ENCODE measurements at regions not wholly inside any gene's neighbourhood (a gene's known extent, or its start where the extent isn't known, plus 50 kb on each side); places are given as distances from the start of the nearest gene placed in this dataset.

- no peaks in the 10 kb centered on the region for H3K4me1 ChIP-seq (ENCODE audit: control insufficient read depth, extremely low read depth, insufficient read depth, low read length)
- no peak overlapping the region for H3K4me2 ChIP-seq (ENCODE audit: control insufficient read depth, extremely low read depth, insufficient read depth, low read depth, low read length)
- H3K9me3 ChIP-seq (ENCODE audit: control insufficient read depth, low read depth, low read length) = no peaks in the 10 kb centered on the region
- no peaks in the 10 kb centered on the region for H3K79me2 ChIP-seq (ENCODE audit: control insufficient read depth, insufficient read depth, low read length)
- TF ChIP-seq CTCF (optimal IDR thresholded peaks at IDR 0.05 in 1 of 3, IDR thresholded peaks at IDR 0.05 in 1 of 3, conservative IDR thresholded peaks at IDR 0.05 in 1 of 3; ENCODE audit: extremely low read depth in 1 of 3, insufficient read depth in 2 of 3, low read length in 3 of 3) = no peak
- no peak for TF ChIP-seq EZH2 (IDR thresholded peaks at IDR 0.05; ENCODE audit: low read length)
- no peaks in the 10 kb centered on the region for H3K27me3 ChIP-seq (ENCODE audit: control insufficient read depth, extremely low read depth, insufficient read depth, low read length)
- H3K9ac ChIP-seq (ENCODE audit: control insufficient read depth, extremely low read depth, insufficient read depth, low read length) = no peak overlapping the region
- no peak overlapping the region for H3K4me3 ChIP-seq (ENCODE audit: control insufficient read depth in 2 of 3, extremely low read depth in 1 of 3, insufficient read depth in 2 of 3, low read depth in 1 of 3, low read length in 3 of 3)
- no peaks in the 10 kb centered on the region for H3K9me1 ChIP-seq (ENCODE audit: control insufficient read depth, extremely low read depth, insufficient read depth, low read length)
- no peak overlapping the region for H3K27ac ChIP-seq (ENCODE audit: control insufficient read depth, insufficient read depth, low read length)
- H3K36me3 ChIP-seq (ENCODE audit: control insufficient read depth in 2 of 2, extremely low read depth in 1 of 2, insufficient read depth in 2 of 2, low read length in 2 of 2) = no peaks in the 10 kb centered on the region
- H2AFZ ChIP-seq (ENCODE audit: control insufficient read depth, low read length) = no peak overlapping the region
- H4K20me1 ChIP-seq (ENCODE audit: control insufficient read depth, extremely low read depth, insufficient read depth, low read length) = no peaks in the 10 kb centered on the region
- DNase-seq (ENCODE audit: low read depth, low spot score) (no peak), FAIRE-seq (no peak)
- dilution Hi-C loops (cut with MboI; ENCODE audit: extremely low pct_ligation_motif_present, low sequenced_read_pairs) = no loop called here
These were observed 362.9 kb downstream of the KIF20B start for GRCh38 chr10:90064295-90064694.

GRCh38 chr10:90066435-90066834 lies 365.0 kb downstream of the KIF20B start:
- no peaks in the 10 kb centered on the region for H3K9me3 ChIP-seq (ENCODE audit: control insufficient read depth, low read depth, low read length)

More at GRCh38 chr10:90066435-90066834, 365.0 kb downstream of the KIF20B start:
- no peak for FAIRE-seq
- no peaks in the 10 kb centered on the region for H3K4me1 ChIP-seq (ENCODE audit: control insufficient read depth, extremely low read depth, insufficient read depth, low read length)
- dilution Hi-C loops (cut with MboI; ENCODE audit: extremely low pct_ligation_motif_present, low sequenced_read_pairs) = no loop called here
- no peak overlapping the region for H3K4me3 ChIP-seq (ENCODE audit: control insufficient read depth in 2 of 3, extremely low read depth in 1 of 3, insufficient read depth in 2 of 3, low read depth in 1 of 3, low read length in 3 of 3)
- no peaks in the 10 kb centered on the region for H3K36me3 ChIP-seq (ENCODE audit: control insufficient read depth in 2 of 2, extremely low read depth in 1 of 2, insufficient read depth in 2 of 2, low read length in 2 of 2)
- H3K9ac ChIP-seq (ENCODE audit: control insufficient read depth, extremely low read depth, insufficient read depth, low read length) = no peak overlapping the region
- TF ChIP-seq CTCF (optimal IDR thresholded peaks at IDR 0.05 in 1 of 3, IDR thresholded peaks at IDR 0.05 in 1 of 3, conservative IDR thresholded peaks at IDR 0.05 in 1 of 3; ENCODE audit: extremely low read depth in 1 of 3, insufficient read depth in 2 of 3, low read length in 3 of 3) (no peak), EZH2 (IDR thresholded peaks at IDR 0.05; ENCODE audit: low read length) (no peak)
- H3K4me2 ChIP-seq (ENCODE audit: control insufficient read depth, extremely low read depth, insufficient read depth, low read depth, low read length) = no peak overlapping the region
- H3K27me3 ChIP-seq (ENCODE audit: control insufficient read depth, extremely low read depth, insufficient read depth, low read length) = no peaks in the 10 kb centered on the region
- no peak for DNase-seq (ENCODE audit: low read depth, low spot score)
- H3K79me2 ChIP-seq (ENCODE audit: control insufficient read depth, insufficient read depth, low read length) = no peaks in the 10 kb centered on the region
- no peak overlapping the region for H2AFZ ChIP-seq (ENCODE audit: control insufficient read depth, low read length)
- no peaks in the 10 kb centered on the region for H3K9me1 ChIP-seq (ENCODE audit: control insufficient read depth, extremely low read depth, insufficient read depth, low read length)
- no peak overlapping the region for H3K27ac ChIP-seq (ENCODE audit: control insufficient read depth, insufficient read depth, low read length)
- H4K20me1 ChIP-seq (ENCODE audit: control insufficient read depth, extremely low read depth, insufficient read depth, low read length) = no peaks in the 10 kb centered on the region
